Spleen (tissue), 11 donors: ENCODE measurements at regions not wholly inside any gene's neighbourhood (a gene's known extent, or its start where the extent isn't known, plus 50 kb on each side); places are given as distances from the start of the nearest gene placed in this dataset.

Experiments
- DNase-seq: peaks from one replicate; pipeline ENCODE4 v3.0.0-alpha.2; 2020
- H3K27ac ChIP-seq, 8 donors: fragments of 200-600 bp; sonication (generic) in 7 of 8; 1 replicate in 4 of 8; 2 replicates in 4 of 8; pipeline versions ENCODE4 v1.5.0 to v1.8.0; 2016 to 2021; ENCODE audit warnings: inconsistent platforms in 4 of 8, mild to moderate bottlenecking in 4 of 8, moderate library complexity in 1 of 8
- H3K27me3 ChIP-seq, 7 donors: fragments of 200-600 bp; sonication (generic) in 6 of 7; replicated peaks in 1 of 7; 1 replicate in 4 of 7; 2 replicates in 3 of 7; pipeline versions ENCODE4 v1.5.0 to v1.8.0; 2016 to 2021; ENCODE audit warnings: inconsistent platforms in 3 of 7, mild to moderate bottlenecking in 1 of 7
- H3K36me3 ChIP-seq, 6 donors: fragments of 200-600 bp; sonication (generic) in 5 of 6; 1 replicate in 4 of 6; 2 replicates in 2 of 6; pipeline versions ENCODE4 v1.5.0 to v1.8.0; 2016 to 2021; ENCODE audit warnings: inconsistent platforms in 2 of 6
- H3K4me1 ChIP-seq, 6 donors: fragments of 200-600 bp; sonication (generic) in 5 of 6; 1 replicate in 3 of 6; 2 replicates in 3 of 6; pipeline versions ENCODE4 v1.5.0 to v1.8.0; 2016 to 2021; ENCODE audit warnings: inconsistent platforms in 3 of 6
- H3K4me3 ChIP-seq, 8 donors: fragments of 200-600 bp; sonication (generic) in 7 of 8; 1 replicate in 4 of 8; 2 replicates in 4 of 8; pipeline versions ENCODE4 v1.5.0 to v1.8.0; 2016 to 2021; ENCODE audit warnings: inconsistent platforms in 4 of 8, mild to moderate bottlenecking in 4 of 8, moderate library complexity in 2 of 8
- H3K9me3 ChIP-seq, 8 donors: fragments of 200-600 bp; sonication (generic) in 7 of 8; 1 replicate in 4 of 8; 2 replicates in 4 of 8; pipeline versions ENCODE4 v1.5.0 to v1.8.0; 2016 to 2021; ENCODE audit warnings: inconsistent platforms in 4 of 8
- POLR2A ChIP-seq, 3 donors: fragments of 450-650 bp; IDR thresholded peaks; one replicate each; pipeline ENCODE4 v1.5.1; 2017; ENCODE audit warnings: antibody characterized with exemption in 3 of 3, mild to moderate bottlenecking in 1 of 3
- POLR2AphosphoS5 ChIP-seq, 3 donors: sonication (generic); formaldehyde crosslinking; IDR thresholded peaks; one replicate each; pipeline ENCODE4 v1.5.1; 2017; ENCODE audit warnings: antibody characterized with exemption in 3 of 3
- WGBS, 5 donors: extraction: QIAGEN DNeasy Blood & Tissue Kit in 3 of 5; methylation state at CpG; one replicate each; pipeline versions ENCODE4 v1.1.5 to v1.1.7; 2013 to 2018; 5-methylcytosine and 5-hydroxymethylcytosine counted together
- intact Hi-C: fragments of 100-400 bp; cut with DNase I; formaldehyde crosslinking; loops from one replicate; pipeline ENCODE4 v1.15.0; 2023; ENCODE audit warnings: low total_unique reads
- TF ChIP-seq, protein P1 (sequence below), 11 experiments: fragments of 200-600 bp in 7 of 11; fragments of 450-650 bp in 4 of 11; sonication (generic) in 4 of 11; IDR thresholded peaks in 8 of 11; conservative IDR thresholded peaks in 3 of 11; 1 replicate in 7 of 11; 2 replicates in 4 of 11; pipeline versions ENCODE4 v1.4.0 to v1.8.0; 2016 to 2021; ENCODE audit warnings: antibody characterized with exemption in 11 of 11, inconsistent platforms in 4 of 11, mild to moderate bottlenecking in 1 of 11
- donor health status: healthy with polysubstance abuse.
- donor health status: DM: no; HTN: no; CAD: no; lungs with moderate emphysema.
- donor health status: DM: no; HTN: no; CAD: no.
- donor health status: Bipolar disorder and iron deficiency.
- donor health status: healthy.
- donor health status: DM: no; HTN: no; CAD: no.
- donor health status: DM: yes; HTN: yes; CAD: no.

DNA sequence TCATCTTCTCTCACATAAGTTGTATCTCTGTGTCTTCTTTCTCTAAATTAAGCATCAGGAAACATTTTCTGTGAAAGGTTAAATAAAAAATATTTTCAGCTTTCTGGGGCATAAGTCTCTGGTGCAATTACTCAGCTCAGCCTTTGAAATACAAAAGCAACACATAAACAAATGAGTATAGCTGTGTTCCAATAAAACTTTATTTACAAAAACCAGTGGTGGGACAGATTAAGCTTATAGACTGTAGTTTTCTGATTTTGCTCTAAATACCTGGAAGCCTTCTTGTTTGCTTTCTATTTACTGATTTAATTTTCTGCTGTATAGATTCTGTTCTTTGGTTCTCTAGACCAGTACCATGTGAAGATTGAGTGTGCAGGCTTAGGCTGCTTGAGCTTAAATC is 655.1 kb downstream of the VRK1 start:
- intact Hi-C loops, result no loop called here
- H3K27me3 ChIP-seq, result peaks cover 0 to 18% (median 0%) of the 10 kb centered on the region in 7 donors

DNA sequence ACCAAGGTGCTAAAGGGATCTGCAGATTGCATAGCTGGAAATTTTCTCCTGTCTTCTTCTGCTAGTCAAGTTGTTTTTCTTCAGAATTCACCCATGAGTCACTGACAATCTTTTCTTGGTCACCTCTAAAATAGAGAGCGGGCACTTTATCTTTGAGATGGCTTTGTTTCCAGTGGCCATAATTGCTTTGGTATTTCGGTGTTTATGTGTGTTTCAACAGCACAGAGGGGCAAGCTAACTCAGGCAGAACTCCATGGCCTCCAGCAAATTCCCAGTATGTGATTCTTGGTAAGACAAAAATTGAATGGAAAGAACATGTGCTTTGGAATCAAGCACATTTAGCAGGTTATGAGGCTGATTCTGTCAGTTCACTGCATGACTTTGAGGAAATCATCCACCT is 656.8 kb downstream of the VRK1 start:
- Histone ChIP-seq H3K27ac (no peak overlapping the region), H3K27me3 (peaks cover 0 to 30% (median 0%) of the 10 kb centered on the region in 7 donors), H3K4me1 (peaks cover 0 to 19% (median 10%) of the 10 kb centered on the region in 6 donors), H3K9me3 (no peaks in the 10 kb centered on the region), H3K4me3 (no peak overlapping the region), H3K36me3 (no peaks in the 10 kb centered on the region)
- 86 to 100% (median 89%) methylated on average over 2 of the region's 2 CpGs for WGBS, 5 donors
- TF ChIP-seq, protein P1, sequence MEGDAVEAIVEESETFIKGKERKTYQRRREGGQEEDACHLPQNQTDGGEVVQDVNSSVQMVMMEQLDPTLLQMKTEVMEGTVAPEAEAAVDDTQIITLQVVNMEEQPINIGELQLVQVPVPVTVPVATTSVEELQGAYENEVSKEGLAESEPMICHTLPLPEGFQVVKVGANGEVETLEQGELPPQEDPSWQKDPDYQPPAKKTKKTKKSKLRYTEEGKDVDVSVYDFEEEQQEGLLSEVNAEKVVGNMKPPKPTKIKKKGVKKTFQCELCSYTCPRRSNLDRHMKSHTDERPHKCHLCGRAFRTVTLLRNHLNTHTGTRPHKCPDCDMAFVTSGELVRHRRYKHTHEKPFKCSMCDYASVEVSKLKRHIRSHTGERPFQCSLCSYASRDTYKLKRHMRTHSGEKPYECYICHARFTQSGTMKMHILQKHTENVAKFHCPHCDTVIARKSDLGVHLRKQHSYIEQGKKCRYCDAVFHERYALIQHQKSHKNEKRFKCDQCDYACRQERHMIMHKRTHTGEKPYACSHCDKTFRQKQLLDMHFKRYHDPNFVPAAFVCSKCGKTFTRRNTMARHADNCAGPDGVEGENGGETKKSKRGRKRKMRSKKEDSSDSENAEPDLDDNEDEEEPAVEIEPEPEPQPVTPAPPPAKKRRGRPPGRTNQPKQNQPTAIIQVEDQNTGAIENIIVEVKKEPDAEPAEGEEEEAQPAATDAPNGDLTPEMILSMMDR (IDR thresholded peaks at IDR 0.05 in 8 of 11, conservative IDR thresholded peaks at IDR 0.05 in 3 of 11), result no peak
- no peak for TF ChIP-seq POLR2A (IDR thresholded peaks at IDR 0.05)
- TF ChIP-seq POLR2AphosphoS5 (IDR thresholded peaks at IDR 0.05), result no peak
- no peak for DNase-seq
- intact Hi-C loops, result no loop called here

More for the DNA sequence above, 655.1 kb downstream of the VRK1 start:
- TF ChIP-seq, protein P1 (IDR thresholded peaks at IDR 0.05 in 8 of 11, conservative IDR thresholded peaks at IDR 0.05 in 3 of 11), result no peak
- no peak for TF ChIP-seq POLR2A (IDR thresholded peaks at IDR 0.05)
- no peak for TF ChIP-seq POLR2AphosphoS5 (IDR thresholded peaks at IDR 0.05)
- Histone ChIP-seq H3K4me3 (no peak overlapping the region), H3K4me1 (peaks cover 0 to 3% (median 0%) of the 10 kb centered on the region in 6 donors), H3K36me3 (no peaks in the 10 kb centered on the region), H3K27ac (no peak overlapping the region), H3K9me3 (no peaks in the 10 kb centered on the region)
- no peak for DNase-seq

DNA sequence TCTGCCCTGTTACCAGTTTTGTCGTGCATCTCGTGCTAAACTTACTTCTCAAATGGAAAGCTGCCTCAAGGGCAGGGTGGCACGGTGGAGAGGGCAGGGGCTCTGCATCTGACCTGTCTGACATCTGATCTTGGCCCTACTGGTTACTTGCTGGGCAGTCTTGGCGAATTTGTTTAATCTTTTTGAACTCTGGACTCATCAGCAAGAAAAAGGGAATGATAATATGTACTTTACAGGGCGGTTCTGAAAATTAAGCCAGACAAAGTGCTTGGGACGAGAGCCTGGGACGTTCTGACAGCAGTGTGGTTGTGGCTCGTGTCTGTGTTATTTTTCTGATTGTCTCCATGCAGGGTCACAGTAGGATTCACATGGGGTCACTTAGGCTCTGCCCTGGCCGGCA is 659.3 kb downstream of the VRK1 start:
- intact Hi-C loops, result no loop called here
- Histone ChIP-seq H3K36me3 (no peaks in the 10 kb centered on the region), H3K27ac (peak overlapping the region in 4 of 8 donors; percentile 43 to 76 (median 59)), H3K4me1 (peaks cover 0 to 31% (median 10%) of the 10 kb centered on the region in 6 donors), H3K27me3 (peaks cover 0 to 37% (median 0%) of the 10 kb centered on the region in 7 donors), H3K4me3 (no peak overlapping the region), H3K9me3 (peaks cover 0 to 6% (median under 1%) of the 10 kb centered on the region in 8 donors)
- WGBS, 5 donors, result 80 to 86% (median 82%) methylated on average over 8 to 9 of the region's 9 CpGs
- no peak for DNase-seq
- TF ChIP-seq, protein P1 (IDR thresholded peaks at IDR 0.05 in 8 of 11, conservative IDR thresholded peaks at IDR 0.05 in 3 of 11), result no peak
- TF ChIP-seq POLR2A (IDR thresholded peaks at IDR 0.05) (no peak), POLR2AphosphoS5 (IDR thresholded peaks at IDR 0.05) (no peak)

DNA sequence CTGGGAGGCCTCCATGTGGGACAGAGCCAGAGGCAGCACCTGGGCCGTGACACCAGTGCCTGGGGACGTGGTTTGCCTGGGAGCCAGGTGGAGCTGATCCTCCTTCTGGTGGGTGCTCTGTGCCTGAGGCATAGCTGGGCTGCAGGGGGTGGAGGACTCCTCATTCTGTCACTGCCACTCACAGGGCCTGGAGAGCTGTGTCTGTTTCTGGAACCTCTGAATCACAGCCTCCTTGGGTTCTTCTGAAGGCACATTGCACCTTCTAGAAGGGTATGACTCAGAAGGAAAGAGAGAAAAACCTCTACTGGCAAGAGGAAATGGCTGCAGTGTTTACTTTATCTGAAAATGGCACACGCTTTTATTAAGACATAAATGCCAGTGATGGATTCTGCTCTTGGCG is 659.8 kb downstream of the VRK1 start:
- H3K27me3 ChIP-seq, result peaks cover 0 to 37% (median 0%) of the 10 kb centered on the region in 7 donors
- 52 to 86% (median 65%) methylated on average over 2 to 4 of the region's 4 CpGs for WGBS, 5 donors
- H3K9me3 ChIP-seq, result peaks cover 0 to 11% (median 6%) of the 10 kb centered on the region in 8 donors
- no peak overlapping the region for H3K4me3 ChIP-seq
- H3K27ac ChIP-seq, result peak overlapping the region in 4 of 8 donors; percentile 43 to 76 (median 72)
- H3K36me3 ChIP-seq, result no peaks in the 10 kb centered on the region
- peaks cover 0 to 31% (median 10%) of the 10 kb centered on the region in 6 donors for H3K4me1 ChIP-seq
- intact Hi-C loops, result no loop called here
- TF ChIP-seq, protein P1 (IDR thresholded peaks at IDR 0.05 in 8 of 11, conservative IDR thresholded peaks at IDR 0.05 in 3 of 11), result no peak
- TF ChIP-seq POLR2AphosphoS5 (IDR thresholded peaks at IDR 0.05) (no peak), POLR2A (IDR thresholded peaks at IDR 0.05) (no peak)
- no peak for DNase-seq
